ENCODE measurements at regions not wholly inside any gene's neighbourhood (a gene's known extent, or its start where the extent isn't known, plus 50 kb on each side); places are given as distances from the start of the nearest gene placed in this dataset.

GRCh38 chr7:16099302-16099849, 322.0 kb downstream of the CRPPA start:
- TF ChIP-seq POLR2A (IDR thresholded peaks at IDR 0.05) = no peak
- TF ChIP-seq CTCF (IDR thresholded peaks at IDR 0.05) = no peak
